H4 (cell line): ENCODE measurements at regions not wholly inside any gene's neighbourhood (a gene's known extent, or its start where the extent isn't known, plus 50 kb on each side); places are given as distances from the start of the nearest gene placed in this dataset.
"Not testable (repeated sequence)": the region's sequence is repeated elsewhere in the genome, so short reads cannot be mapped to it uniquely, and the experiment has no call there.

Source experiments
- DNase-seq: peaks from one replicate; pipeline ENCODE4 v3.0.0-alpha.2; 2015; ENCODE audit warnings: low spot score

- DNase-seq, result no peak
Measured at GRCh38 chr1:163983097-163983496, 575.9 kb upstream of the PBX1 start.

GRCh38 chr1:163985700-163986099 is 573.3 kb upstream of the PBX1 start:
- no peak for DNase-seq

GRCh38 chr1:163999131-163999530 is 559.9 kb upstream of the PBX1 start:
- no peak for DNase-seq

- not testable (repeated sequence) for DNase-seq
Measured at GRCh38 chr1:164006186-164006585, 552.8 kb upstream of the PBX1 start.

GRCh38 chr1:164006621-164007020 is 552.4 kb upstream of the PBX1 start:
- DNase-seq, result no peak

GRCh38 chr1:164017239-164017638 is 541.7 kb upstream of the PBX1 start:
- no peak for DNase-seq

- no peak for DNase-seq
Measured at GRCh38 chr1:164020391-164020790, 538.6 kb upstream of the PBX1 start.

- DNase-seq, result no peak
Measured at GRCh38 chr1:164021813-164022212, 537.2 kb upstream of the PBX1 start.

GRCh38 chr1:164033782-164034181 is 525.2 kb upstream of the PBX1 start:
- no peak for DNase-seq

GRCh38 chr1:164040754-164041153 is 518.2 kb upstream of the PBX1 start:
- no peak for DNase-seq

- no peak for DNase-seq
Measured at GRCh38 chr1:164051782-164052181, 507.2 kb upstream of the PBX1 start.

GRCh38 chr1:164054331-164054730 is 504.7 kb upstream of the PBX1 start:
- DNase-seq, result no peak

GRCh38 chr1:164058198-164058597 is 500.8 kb upstream of the PBX1 start:
- no peak for DNase-seq

GRCh38 chr1:164061528-164061927 is 497.5 kb upstream of the PBX1 start:
- no peak for DNase-seq

- DNase-seq, result peak; percentile 2
Measured at GRCh38 chr1:164064501-164064900, 494.5 kb upstream of the PBX1 start.

- no peak for DNase-seq
Measured at GRCh38 chr1:164071288-164071687, 487.7 kb upstream of the PBX1 start.

GRCh38 chr1:164086832-164087231 is 472.2 kb upstream of the PBX1 start:
- DNase-seq, result no peak

GRCh38 chr1:164087906-164088453 is 471.0 kb upstream of the PBX1 start:
- no peak for DNase-seq

GRCh38 chr1:164092603-164093353 is 466.2 kb upstream of the PBX1 start:
- no peak for DNase-seq

- no peak for DNase-seq
Measured at GRCh38 chr1:164093543-164093942, 465.4 kb upstream of the PBX1 start.

GRCh38 chr1:164101802-164102201 is 457.2 kb upstream of the PBX1 start:
- no peak for DNase-seq

GRCh38 chr1:164131949-164132348 is 427.0 kb upstream of the PBX1 start:
- no peak for DNase-seq

- DNase-seq, result no peak
Measured at GRCh38 chr1:164137273-164137925, 421.6 kb upstream of the PBX1 start.
